GM19240 (cell line): ENCODE measurements at regions not wholly inside any gene's neighbourhood (a gene's known extent, or its start where the extent isn't known, plus 50 kb on each side); places are given as distances from the start of the nearest gene placed in this dataset.

Experiments used
- DNase-seq: peaks from one replicate; pipeline ENCODE4 v3.0.0; 2011; ENCODE audit warnings: low spot score; ENCODE audit not compliant: insufficient read length

- no peak for DNase-seq
These were observed 79.1 kb downstream of the ZNF365 start for GRCh38 chr10:62453274-62453673.

DNA sequence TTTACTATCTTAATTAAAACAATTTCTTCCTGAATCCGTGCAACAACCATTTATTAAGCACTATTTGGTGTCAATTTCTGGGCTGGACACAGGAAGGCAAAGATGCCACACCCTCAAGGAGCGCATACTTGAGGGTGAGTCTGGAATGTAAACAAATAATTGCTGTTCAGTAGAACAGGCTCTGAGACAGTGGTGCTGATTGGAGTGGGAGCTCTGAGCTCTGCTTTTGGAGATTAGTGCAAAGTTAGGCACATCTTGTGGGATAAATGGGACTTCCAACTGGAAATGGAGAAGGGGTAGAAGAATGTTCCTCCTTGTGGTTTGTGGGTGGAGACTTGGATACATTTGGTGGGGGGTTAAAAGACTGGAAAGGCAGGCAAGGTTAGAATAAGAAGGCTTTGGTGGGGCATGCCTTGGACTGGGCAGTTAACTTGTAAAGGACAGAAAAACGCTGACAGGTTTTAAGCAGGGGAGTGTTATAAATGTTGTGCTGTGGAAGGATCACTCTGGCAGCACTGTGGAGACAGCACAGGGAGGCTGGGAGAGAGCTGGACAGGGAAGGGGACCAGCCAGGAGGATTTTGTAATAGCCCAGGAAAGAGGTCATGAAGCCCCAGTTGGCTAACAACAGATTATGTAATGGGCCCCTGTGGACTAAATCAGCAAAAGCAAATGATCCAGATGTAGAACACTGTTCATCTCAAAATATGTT, 80.7 kb downstream of the ZNF365 start:
- DNase-seq: no peak

- peak; percentile 47 for DNase-seq
These were observed 82.5 kb downstream of the ZNF365 start for GRCh38 chr10:62456611-62457101.

- no peak for DNase-seq
These were observed 83.0 kb downstream of the ZNF365 start for GRCh38 chr10:62457196-62457595.

GRCh38 chr10:62457598-62457997, 83.4 kb downstream of the ZNF365 start:
- no peak for DNase-seq

GRCh38 chr10:62459072-62459471, 84.9 kb downstream of the ZNF365 start:
- DNase-seq: no peak

GRCh38 chr10:62459500-62459899, 85.3 kb downstream of the ZNF365 start:
- no peak for DNase-seq

- DNase-seq: no peak
These were observed 86.2 kb downstream of the ZNF365 start for GRCh38 chr10:62460393-62460792.

DNA sequence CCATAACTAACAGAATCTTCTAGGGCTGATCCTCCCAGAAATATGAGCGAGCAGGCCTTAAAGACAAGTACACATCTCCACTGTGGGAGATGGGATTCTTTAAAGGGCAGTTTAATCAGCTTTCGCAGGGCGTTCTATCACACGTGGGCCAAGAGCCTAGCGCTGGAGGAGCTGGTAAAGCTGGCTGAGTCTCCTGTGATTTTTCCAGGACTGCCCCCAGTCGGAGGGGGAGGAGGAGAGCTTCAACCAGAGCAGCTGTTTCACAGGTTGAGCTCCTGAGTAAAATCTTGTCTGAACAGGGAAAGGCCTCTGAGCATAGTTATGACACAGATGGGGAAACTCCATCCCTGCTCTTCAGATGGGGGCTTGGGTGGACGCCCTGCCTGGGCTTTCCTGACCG, 87.0 kb downstream of the ZNF365 start:
- DNase-seq: no peak

- DNase-seq: no peak
These were observed 88.3 kb downstream of the ZNF365 start for GRCh38 chr10:62462461-62462860.

DNA sequence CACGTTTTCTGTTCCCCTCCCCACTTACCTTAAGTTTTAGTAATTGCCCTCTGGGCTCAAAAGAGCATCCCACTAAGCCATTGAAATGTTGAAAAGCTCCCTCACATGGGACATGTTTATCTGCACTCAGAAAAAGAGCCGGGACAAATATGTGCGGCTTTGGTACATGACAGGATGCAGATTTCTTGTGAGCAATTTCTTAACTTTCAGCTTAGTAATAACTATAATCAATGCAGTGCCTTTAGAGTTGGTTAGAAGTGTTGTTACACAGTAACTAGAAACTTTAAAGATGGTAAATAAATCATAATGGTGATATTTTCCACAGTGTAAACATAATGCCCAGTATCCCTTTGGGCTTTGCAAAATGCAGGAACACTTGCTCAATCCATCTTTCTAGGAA, 89.2 kb downstream of the ZNF365 start:
- no peak for DNase-seq

DNA sequence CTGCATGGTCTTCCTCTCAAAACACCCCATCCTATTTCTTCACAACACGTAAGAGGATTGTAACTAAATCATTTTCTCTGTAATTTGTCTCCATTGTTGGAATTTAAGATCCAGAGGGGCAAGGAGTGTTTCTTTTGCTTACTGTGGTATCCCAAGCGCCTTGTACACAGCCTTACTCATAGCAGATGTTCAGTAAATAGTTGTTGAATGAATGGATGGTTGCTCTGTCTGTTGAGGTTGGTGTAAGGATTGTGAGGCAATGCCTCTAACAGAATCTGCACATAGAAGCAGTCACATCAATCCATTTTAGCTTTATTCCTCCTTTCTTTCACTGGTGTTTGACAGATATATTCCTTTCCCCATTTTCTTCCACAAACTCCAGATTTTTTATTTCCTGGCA, 90.1 kb downstream of the ZNF365 start:
- DNase-seq: no peak

- DNase-seq: no peak
These were observed 92.4 kb downstream of the ZNF365 start for GRCh38 chr10:62466590-62466989.

DNA sequence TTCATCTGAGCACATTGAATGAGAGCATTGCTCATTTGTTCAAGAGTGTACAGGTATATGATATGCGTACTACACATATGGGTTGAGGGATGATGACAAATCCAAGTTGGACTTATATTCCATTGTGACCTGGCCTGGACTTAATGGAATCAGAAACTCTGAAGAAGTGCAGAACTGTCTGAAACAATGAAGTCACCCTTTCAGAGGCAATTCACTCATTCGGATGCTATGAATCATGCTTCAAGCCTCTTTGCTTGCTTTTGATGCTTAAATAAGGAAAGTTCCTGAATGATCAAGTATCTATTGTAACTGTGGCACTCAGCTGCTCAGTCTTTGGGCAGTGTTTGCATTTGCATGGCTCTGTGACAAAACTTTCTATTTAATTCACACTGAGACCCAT, 93.4 kb downstream of the ZNF365 start:
- DNase-seq: no peak

DNA sequence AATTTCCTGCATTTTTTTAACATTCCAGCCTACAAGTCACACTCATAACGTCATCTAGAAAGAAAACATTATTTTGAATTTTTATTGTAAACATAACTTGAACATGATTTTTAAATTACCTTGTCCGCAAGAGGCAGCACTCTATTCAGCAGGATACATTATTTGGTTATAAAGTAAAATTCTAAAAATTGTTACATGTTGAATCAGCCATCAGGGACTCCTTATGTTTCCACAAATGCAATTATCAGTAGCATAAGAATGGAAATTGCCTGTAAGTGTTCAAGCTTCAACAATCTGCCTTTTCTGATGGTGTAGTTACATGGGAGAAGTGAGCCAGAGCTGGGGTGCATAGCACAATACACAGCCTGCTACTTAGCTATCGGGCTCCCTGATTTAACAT, 97.5 kb downstream of the ZNF365 start:
- no peak for DNase-seq

DNA sequence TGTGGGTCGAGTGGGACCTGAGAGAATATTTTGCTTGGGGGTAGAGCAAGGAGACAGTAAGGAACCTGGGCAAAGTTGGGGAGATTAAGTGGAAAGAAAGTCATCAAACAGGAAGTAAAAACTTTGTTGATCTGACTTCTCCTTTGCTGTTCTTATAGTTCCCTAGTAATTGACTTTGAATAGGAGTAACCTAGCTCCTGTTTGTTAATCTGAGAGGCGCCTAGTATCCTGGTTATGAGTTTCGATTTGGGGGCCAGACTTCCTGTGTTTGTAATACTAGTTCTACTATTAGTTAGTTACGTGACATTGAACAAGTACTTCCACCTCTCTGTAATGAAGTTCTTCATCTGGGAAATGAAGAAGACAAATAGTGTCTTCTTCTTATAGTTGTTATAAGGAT, 99.1 kb downstream of the ZNF365 start:
- no peak for DNase-seq

- no peak for DNase-seq
These were observed 101.4 kb downstream of the ZNF365 start for GRCh38 chr10:62475551-62475950.

DNA sequence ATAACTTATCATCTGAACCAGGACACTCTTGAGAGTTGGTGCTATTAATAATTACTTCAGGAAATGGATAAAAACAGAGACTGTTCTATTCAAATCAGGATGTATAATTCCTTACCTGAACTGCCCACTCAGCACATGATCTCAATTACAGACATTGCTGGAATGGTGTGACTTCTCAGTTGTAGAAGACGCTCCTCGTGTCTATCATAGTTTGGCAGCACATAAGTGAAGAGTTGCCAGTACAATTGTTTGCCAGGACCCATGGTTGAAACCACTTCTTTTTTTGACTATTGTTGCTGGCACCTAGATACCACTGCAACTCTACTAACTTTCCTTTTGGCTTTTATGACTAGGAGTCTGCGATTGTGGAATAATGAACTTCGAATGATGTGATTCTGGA, 105.4 kb downstream of the ZNF365 start:
- DNase-seq: no peak

DNA sequence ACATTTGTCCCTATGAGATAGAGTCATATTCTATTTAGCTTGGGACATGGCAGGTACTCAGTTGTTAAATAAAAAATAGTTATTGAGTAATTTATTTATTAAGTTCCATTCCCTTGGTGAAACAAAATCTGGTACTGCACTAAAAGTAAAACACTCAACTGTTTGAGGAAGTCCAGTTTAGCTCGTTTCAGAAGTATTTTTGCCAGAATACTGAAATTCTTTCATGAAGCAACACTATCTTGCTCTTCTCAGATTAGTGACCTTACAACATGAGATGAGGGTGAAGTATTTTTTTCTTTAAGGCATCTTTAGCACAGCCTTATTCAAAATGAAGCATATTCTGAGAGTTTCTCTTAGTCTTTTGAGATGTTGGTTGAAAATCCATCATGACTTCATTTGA, 106.0 kb downstream of the ZNF365 start:
- DNase-seq: no peak

GRCh38 chr10:62482581-62482980, 108.4 kb downstream of the ZNF365 start:
- no peak for DNase-seq

GRCh38 chr10:62491597-62491996, 117.4 kb downstream of the ZNF365 start:
- DNase-seq: no peak

GRCh38 chr10:62492012-62492869, 118.1 kb downstream of the ZNF365 start:
- DNase-seq: peak; percentile 5

- DNase-seq: no peak
These were observed 118.7 kb downstream of the ZNF365 start for GRCh38 chr10:62492870-62493180.
